ENCODE measurements at regions not wholly inside any gene's neighbourhood (a gene's known extent, or its start where the extent isn't known, plus 50 kb on each side); places are given as distances from the start of the nearest gene placed in this dataset.

GRCh38 chr16:64780445-64780844 lies 341.4 kb downstream of the CDH11 start:
- no peaks in the 10 kb centered on the region for H3K9me3 ChIP-seq
- no peaks in the 10 kb centered on the region for H3K36me3 ChIP-seq (ENCODE audit: low read depth, missing control alignments)
- TF ChIP-seq POLR2A (IDR thresholded peaks at IDR 0.05) (no peak), CTCF (IDR thresholded peaks at IDR 0.05) (no peak)
- 67 to 77% methylated on average over 3 of the region's 3 CpGs for WGBS, 2 donors
- intact Hi-C loops (cut with DNase I; ENCODE audit: low total_unique reads) = no loop called here
- H3K4me3 ChIP-seq = no peak overlapping the region
- no peak for DNase-seq
- H3K27me3 ChIP-seq = no peaks in the 10 kb centered on the region
- no peaks in the 10 kb centered on the region for H3K4me1 ChIP-seq
- H3K27ac ChIP-seq = no peak overlapping the region

- no peak for DNase-seq
- H3K36me3 ChIP-seq (ENCODE audit: low read depth, missing control alignments) = no peaks in the 10 kb centered on the region
- no peaks in the 10 kb centered on the region for H3K9me3 ChIP-seq
- intact Hi-C loops (cut with DNase I; ENCODE audit: low total_unique reads) = no loop called here
- H3K27me3 ChIP-seq = no peaks in the 10 kb centered on the region
- no peaks in the 10 kb centered on the region for H3K4me1 ChIP-seq
- no peak overlapping the region for H3K4me3 ChIP-seq
- H3K27ac ChIP-seq = no peak overlapping the region
- no peak for TF ChIP-seq CTCF (IDR thresholded peaks at IDR 0.05)
- WGBS, 2 donors = 97 to 100% methylated on average over 1 of the region's 1 CpG
Observed at GRCh38 chr16:64778777-64779176, 343.1 kb downstream of the CDH11 start.

- no peak for DNase-seq
- WGBS, 2 donors = 79 to 80% methylated on average over 2 of the region's 2 CpGs
- intact Hi-C loops (cut with DNase I; ENCODE audit: low total_unique reads) = no loop called here
Observed at GRCh38 chr16:64773638-64774037, 348.2 kb downstream of the CDH11 start.

GRCh38 chr16:64773184-64773583 lies 348.7 kb downstream of the CDH11 start:
- intact Hi-C loops (cut with DNase I; ENCODE audit: low total_unique reads) = no loop called here
- no peak for DNase-seq
- Histone ChIP-seq H3K27me3 (no peaks in the 10 kb centered on the region), H3K4me1 (no peaks in the 10 kb centered on the region), H3K4me3 (no peak overlapping the region), H3K27ac (no peak overlapping the region), H3K36me3 (ENCODE audit: low read depth, missing control alignments) (no peaks in the 10 kb centered on the region), H3K9me3 (no peaks in the 10 kb centered on the region)
- TF ChIP-seq POLR2A (IDR thresholded peaks at IDR 0.05) (no peak), CTCF (IDR thresholded peaks at IDR 0.05) (no peak)
- WGBS, 2 donors = 60 to 83% methylated on average over 3 of the region's 3 CpGs

More at GRCh38 chr16:64773638-64774037, 348.2 kb downstream of the CDH11 start:
- Histone ChIP-seq H3K4me3 (no peak overlapping the region), H3K36me3 (ENCODE audit: low read depth, missing control alignments) (no peaks in the 10 kb centered on the region), H3K27me3 (no peaks in the 10 kb centered on the region), H3K4me1 (no peaks in the 10 kb centered on the region), H3K27ac (no peak overlapping the region), H3K9me3 (no peaks in the 10 kb centered on the region)
- TF ChIP-seq CTCF (IDR thresholded peaks at IDR 0.05) (no peak), POLR2A (IDR thresholded peaks at IDR 0.05) (no peak)

- Histone ChIP-seq H3K9me3 (no peaks in the 10 kb centered on the region), H3K36me3 (ENCODE audit: low read depth, missing control alignments) (no peaks in the 10 kb centered on the region), H3K4me3 (no peak overlapping the region), H3K27ac (no peak overlapping the region), H3K27me3 (no peaks in the 10 kb centered on the region), H3K4me1 (no peaks in the 10 kb centered on the region)
- WGBS, 2 donors = 90 to 92% methylated on average over 2 to 13 of the region's 13 CpGs
- intact Hi-C loops (cut with DNase I; ENCODE audit: low total_unique reads) = no loop called here
- TF ChIP-seq POLR2A (IDR thresholded peaks at IDR 0.05) (no peak), CTCF (IDR thresholded peaks at IDR 0.05) (no peak)
- no peak for DNase-seq
Observed at GRCh38 chr16:64771273-64771672, 350.6 kb downstream of the CDH11 start.

Data from testis (tissue), 2 donors.